Natural killer cell treated with Interleukin-12 subunit alpha and Interleukin-12 subunit beta and Interleukin-15 and Interleukin-18, amount 100 ng/mL, for 72 hours (primary cell): ENCODE measurements at regions not wholly inside any gene's neighbourhood (a gene's known extent, or its start where the extent isn't known, plus 50 kb on each side); places are given as distances from the start of the nearest gene placed in this dataset.

Source experiments
- ATAC-seq, 2 donors: fragments of 150-1000 bp; cut with Tn5 transposase in 1 of 2; sonication (Bioruptor Pico), chemical (Tn5 transposase) in 1 of 2; 2 replicates each; pipeline ENCODE4 v1.10.0; 2021
- DNase-seq: peaks from one replicate; pipeline ENCODE4 v3.0.0; 2022; ENCODE audit warnings: low spot score
- H3K27ac Mint-ChIP-seq, 2 donors: 1 replicate in 1 of 2; 2 replicates in 1 of 2; pipeline ENCODE4 v1.8.0; 2022; ENCODE audit warnings: mixed read lengths in 2 of 2, mild to moderate bottlenecking in 1 of 2, moderate library complexity in 1 of 2
- H3K27me3 Mint-ChIP-seq, 2 donors: 1 replicate in 1 of 2; 2 replicates in 1 of 2; pipeline ENCODE4 v1.8.0; 2022; ENCODE audit warnings: mixed read lengths in 2 of 2
- H3K36me3 Mint-ChIP-seq: one replicate; pipeline ENCODE4 v1.8.0; 2022; ENCODE audit warnings: mixed read lengths
- H3K4me1 Mint-ChIP-seq, 2 donors: 1 replicate in 1 of 2; 2 replicates in 1 of 2; pipeline ENCODE4 v1.8.0; 2022; ENCODE audit warnings: low read depth in 2 of 2, mixed read lengths in 2 of 2, mild to moderate bottlenecking in 1 of 2
- H3K4me3 Mint-ChIP-seq: one replicate; pipeline ENCODE4 v1.8.0; 2022; ENCODE audit warnings: mixed read lengths
- H3K9me3 Mint-ChIP-seq: 2 replicates; pipeline ENCODE4 v1.8.0; 2022; ENCODE audit warnings: mixed read lengths

GRCh38 chr7:41536122-41536872 lies 166.6 kb downstream of the INHBA start:
- no peaks in the 10 kb centered on the region for H3K27me3 Mint-ChIP-seq

GRCh38 chr7:41529831-41530230 lies 173.1 kb downstream of the INHBA start:
- ATAC-seq (no peak), DNase-seq (no peak)
- Mint-ChIP-seq H3K4me1 (no peaks in the 10 kb centered on the region), H3K27me3 (no peaks in the 10 kb centered on the region), H3K36me3 (peaks cover 4% of the 10 kb centered on the region), H3K9me3 (peaks cover 6% of the 10 kb centered on the region), H3K4me3 (no peak overlapping the region), H3K27ac (no peak overlapping the region)

More at GRCh38 chr7:41536122-41536872, 166.6 kb downstream of the INHBA start:
- H3K36me3 Mint-ChIP-seq = no peaks in the 10 kb centered on the region
- H3K9me3 Mint-ChIP-seq = peaks cover 6% of the 10 kb centered on the region
- no peaks in the 10 kb centered on the region for H3K4me1 Mint-ChIP-seq
- no peak overlapping the region for H3K4me3 Mint-ChIP-seq
- no peak overlapping the region for H3K27ac Mint-ChIP-seq
- DNase-seq (no peak), ATAC-seq (no peak)

- peaks cover 8% of the 10 kb centered on the region for H3K9me3 Mint-ChIP-seq
- ATAC-seq (no peak), DNase-seq (no peak)
- no peak overlapping the region for H3K27ac Mint-ChIP-seq
- H3K27me3 Mint-ChIP-seq = no peaks in the 10 kb centered on the region
- no peaks in the 10 kb centered on the region for H3K4me1 Mint-ChIP-seq
- no peak overlapping the region for H3K4me3 Mint-ChIP-seq
- peaks cover 8% of the 10 kb centered on the region for H3K36me3 Mint-ChIP-seq
Measured at GRCh38 chr7:41524876-41525275, 178.0 kb downstream of the INHBA start.

GRCh38 chr7:41520445-41520844 lies 182.4 kb downstream of the INHBA start:
- Mint-ChIP-seq H3K27me3 (no peaks in the 10 kb centered on the region), H3K27ac (no peak overlapping the region), H3K9me3 (peaks cover 18% of the 10 kb centered on the region), H3K4me3 (no peak overlapping the region), H3K36me3 (peaks cover 4% of the 10 kb centered on the region), H3K4me1 (no peaks in the 10 kb centered on the region)
- ATAC-seq (no peak), DNase-seq (no peak)

GRCh38 chr7:41517771-41518170 lies 185.1 kb downstream of the INHBA start:
- H3K36me3 Mint-ChIP-seq = no peaks in the 10 kb centered on the region
- no peak overlapping the region for H3K27ac Mint-ChIP-seq
- ATAC-seq = no peak
- H3K4me3 Mint-ChIP-seq = no peak overlapping the region
- no peak for DNase-seq
- no peaks in the 10 kb centered on the region for H3K4me1 Mint-ChIP-seq
- no peaks in the 10 kb centered on the region for H3K27me3 Mint-ChIP-seq
- H3K9me3 Mint-ChIP-seq = peaks cover 14% of the 10 kb centered on the region

- DNase-seq (no peak), ATAC-seq (no peak)
- H3K36me3 Mint-ChIP-seq = no peaks in the 10 kb centered on the region
- no peak overlapping the region for H3K27ac Mint-ChIP-seq
- no peaks in the 10 kb centered on the region for H3K27me3 Mint-ChIP-seq
- no peak overlapping the region for H3K4me3 Mint-ChIP-seq
- no peaks in the 10 kb centered on the region for H3K4me1 Mint-ChIP-seq
- peaks cover 20% of the 10 kb centered on the region for H3K9me3 Mint-ChIP-seq
Measured at GRCh38 chr7:41508755-41509154, 194.1 kb downstream of the INHBA start.

GRCh38 chr7:41507686-41508268 lies 195.1 kb downstream of the INHBA start:
- no peak overlapping the region for H3K27ac Mint-ChIP-seq
- H3K4me3 Mint-ChIP-seq = no peak overlapping the region
- DNase-seq = no peak
- no peaks in the 10 kb centered on the region for H3K36me3 Mint-ChIP-seq
- peaks cover 20% of the 10 kb centered on the region for H3K9me3 Mint-ChIP-seq
- no peaks in the 10 kb centered on the region for H3K4me1 Mint-ChIP-seq
- no peaks in the 10 kb centered on the region for H3K27me3 Mint-ChIP-seq
- no peak for ATAC-seq

- Mint-ChIP-seq H3K4me1 (no peaks in the 10 kb centered on the region), H3K4me3 (no peak overlapping the region), H3K27ac (no peak overlapping the region), H3K36me3 (no peaks in the 10 kb centered on the region), H3K27me3 (no peaks in the 10 kb centered on the region), H3K9me3 (peaks cover 19% of the 10 kb centered on the region)
- DNase-seq = no peak
- no peak for ATAC-seq
Measured at GRCh38 chr7:41504214-41504980, 198.5 kb downstream of the INHBA start.

- H3K36me3 Mint-ChIP-seq = no peaks in the 10 kb centered on the region
- H3K27ac Mint-ChIP-seq = no peak overlapping the region
- no peaks in the 10 kb centered on the region for H3K27me3 Mint-ChIP-seq
- H3K4me3 Mint-ChIP-seq = no peak overlapping the region
- H3K9me3 Mint-ChIP-seq = peaks cover 21% of the 10 kb centered on the region
- H3K4me1 Mint-ChIP-seq = no peaks in the 10 kb centered on the region
- no peak for DNase-seq
- ATAC-seq = no peak
Measured at GRCh38 chr7:41503438-41503837, 199.5 kb downstream of the INHBA start.

- Mint-ChIP-seq H3K27me3 (no peaks in the 10 kb centered on the region), H3K4me1 (no peaks in the 10 kb centered on the region), H3K9me3 (peaks cover 18% of the 10 kb centered on the region), H3K4me3 (no peak overlapping the region), H3K27ac (no peak overlapping the region), H3K36me3 (no peaks in the 10 kb centered on the region)
- ATAC-seq (no peak), DNase-seq (no peak)
Measured at GRCh38 chr7:41501466-41501865, 201.4 kb downstream of the INHBA start.

- Mint-ChIP-seq H3K4me1 (no peaks in the 10 kb centered on the region), H3K36me3 (no peaks in the 10 kb centered on the region), H3K27me3 (no peaks in the 10 kb centered on the region), H3K9me3 (peaks cover 18% of the 10 kb centered on the region), H3K27ac (no peak overlapping the region), H3K4me3 (no peak overlapping the region)
- DNase-seq = no peak
- ATAC-seq = no peak
Measured at GRCh38 chr7:41501006-41501405, 201.9 kb downstream of the INHBA start.

GRCh38 chr7:41492603-41493002 lies 210.3 kb downstream of the INHBA start:
- H3K27ac Mint-ChIP-seq = no peak overlapping the region
- H3K9me3 Mint-ChIP-seq = peaks cover 5% of the 10 kb centered on the region
- H3K36me3 Mint-ChIP-seq = no peaks in the 10 kb centered on the region
- DNase-seq (no peak), ATAC-seq (no peak)
- no peaks in the 10 kb centered on the region for H3K4me1 Mint-ChIP-seq
- H3K27me3 Mint-ChIP-seq = no peaks in the 10 kb centered on the region
- H3K4me3 Mint-ChIP-seq = no peak overlapping the region

- DNase-seq (no peak), ATAC-seq (no peak)
- no peaks in the 10 kb centered on the region for H3K36me3 Mint-ChIP-seq
- H3K4me3 Mint-ChIP-seq = no peak overlapping the region
- no peaks in the 10 kb centered on the region for H3K27me3 Mint-ChIP-seq
- H3K27ac Mint-ChIP-seq = no peak overlapping the region
- peaks cover 5% of the 10 kb centered on the region for H3K9me3 Mint-ChIP-seq
- H3K4me1 Mint-ChIP-seq = no peaks in the 10 kb centered on the region
Measured at GRCh38 chr7:41491883-41492471, 210.9 kb downstream of the INHBA start.

- DNase-seq = no peak
- no peak overlapping the region for H3K27ac Mint-ChIP-seq
Measured at GRCh38 chr7:41491308-41491707, 211.6 kb downstream of the INHBA start.

More at GRCh38 chr7:41491308-41491707, 211.6 kb downstream of the INHBA start:
- Mint-ChIP-seq H3K4me1 (no peaks in the 10 kb centered on the region), H3K9me3 (peaks cover 5% of the 10 kb centered on the region), H3K4me3 (no peak overlapping the region), H3K36me3 (no peaks in the 10 kb centered on the region), H3K27me3 (no peaks in the 10 kb centered on the region)
- no peak for ATAC-seq
